ENCODE measurements at regions not wholly inside any gene's neighbourhood (a gene's known extent, or its start where the extent isn't known, plus 50 kb on each side); places are given as distances from the start of the nearest gene placed in this dataset.
A peak's percentile ranks its signal among the peaks of the same experiment; 100 is the strongest.
"Not testable (repeated sequence)": the region's sequence is repeated elsewhere in the genome, so short reads cannot be mapped to it uniquely, and the experiment has no call there.

DNA sequence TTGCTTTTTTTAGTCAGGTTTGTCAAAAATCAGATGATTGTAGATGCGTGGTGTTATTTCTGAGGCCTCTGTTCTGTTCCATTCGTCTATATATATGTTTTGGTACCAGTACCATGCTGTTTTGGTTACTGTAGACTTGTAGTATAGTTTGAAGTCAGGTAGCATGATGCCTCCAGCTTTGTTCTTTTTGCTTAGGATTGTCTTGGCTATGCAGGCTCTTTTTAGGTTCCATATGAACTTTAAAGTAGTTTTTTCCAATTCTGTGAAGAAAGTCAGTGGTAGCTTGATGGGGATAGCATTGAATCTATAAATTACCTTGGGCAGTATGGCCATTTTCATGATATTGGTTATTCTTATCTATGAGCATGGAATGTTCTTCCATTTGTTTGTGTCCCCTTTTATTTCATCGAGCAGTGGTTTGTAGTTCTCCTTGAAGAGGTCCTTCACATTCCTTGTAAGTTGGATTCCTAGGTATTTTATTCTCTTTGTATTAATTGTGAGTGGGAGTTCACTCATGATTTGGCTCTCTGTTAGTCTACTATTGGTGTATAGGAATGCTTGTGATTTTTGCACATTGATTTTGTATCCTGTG lies 70.1 kb upstream of the TOP3B start:
- DNase-seq, result not testable (repeated sequence)

DNA sequence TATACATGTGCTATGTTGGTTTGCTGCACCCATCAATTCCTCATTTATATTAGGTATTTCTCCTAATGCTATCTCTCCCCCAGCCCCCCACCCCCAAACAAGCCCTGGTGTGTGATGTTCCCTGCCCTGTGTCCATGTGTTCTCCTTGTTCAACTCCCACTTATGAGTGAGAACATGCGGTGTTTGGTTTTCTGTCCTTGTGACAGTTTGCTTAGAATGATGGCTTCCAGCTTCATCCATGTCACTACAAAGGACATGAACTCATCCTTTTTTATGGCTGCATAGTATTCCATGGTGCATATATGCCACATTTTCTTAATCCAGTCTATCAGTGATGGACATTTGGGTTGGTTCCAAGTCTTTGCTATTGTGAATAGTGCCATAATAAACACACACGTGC lies 68.4 kb upstream of the TOP3B start:
- DNase-seq, result not testable (repeated sequence)

DNA sequence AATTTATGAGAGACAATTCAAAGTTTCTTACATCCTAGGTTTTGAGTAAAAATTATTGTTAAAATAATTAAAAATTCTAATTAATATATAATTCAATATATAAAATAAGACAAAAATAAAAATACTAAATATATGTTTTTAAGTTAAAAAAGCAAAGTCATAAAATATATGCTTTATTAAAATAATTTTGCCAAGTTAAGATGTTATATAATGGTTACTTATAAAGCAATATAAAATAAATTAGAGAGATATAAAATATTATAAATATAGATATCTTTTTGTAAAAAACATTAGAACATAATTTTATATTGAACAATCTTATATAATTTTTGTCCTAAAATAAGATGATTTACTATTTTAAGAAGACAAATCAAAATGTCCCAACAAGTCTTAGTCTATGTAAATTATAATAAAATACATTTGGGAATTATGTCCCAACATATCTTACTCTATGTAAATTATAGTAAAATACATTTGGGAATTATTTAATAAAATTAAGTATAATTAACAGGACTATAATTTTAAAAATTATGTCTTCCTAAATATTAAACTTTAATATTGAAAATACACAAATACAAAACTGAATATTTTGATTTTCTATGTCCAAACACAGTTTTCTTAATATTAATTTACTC lies 67.7 kb upstream of the TOP3B start:
- no peak for DNase-seq

DNA sequence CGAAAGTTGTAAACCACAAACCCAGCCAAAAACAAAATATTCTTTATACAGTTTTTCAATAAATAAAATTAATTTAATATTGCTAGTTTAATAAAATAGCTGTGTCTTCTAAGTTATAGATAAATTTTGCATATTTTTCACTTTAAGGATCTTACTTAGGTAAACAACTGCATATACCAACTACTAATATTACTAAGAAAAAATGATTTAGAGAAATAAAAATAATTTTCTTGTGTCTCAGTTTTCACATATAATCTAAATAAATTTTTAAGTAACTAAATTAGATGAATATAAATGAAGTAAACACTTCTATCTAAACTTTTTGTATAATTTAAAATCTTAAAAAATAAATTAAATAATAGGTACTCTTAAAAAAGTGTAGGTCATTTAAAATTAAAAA lies 67.1 kb upstream of the TOP3B start:
- no peak for DNase-seq

DNA sequence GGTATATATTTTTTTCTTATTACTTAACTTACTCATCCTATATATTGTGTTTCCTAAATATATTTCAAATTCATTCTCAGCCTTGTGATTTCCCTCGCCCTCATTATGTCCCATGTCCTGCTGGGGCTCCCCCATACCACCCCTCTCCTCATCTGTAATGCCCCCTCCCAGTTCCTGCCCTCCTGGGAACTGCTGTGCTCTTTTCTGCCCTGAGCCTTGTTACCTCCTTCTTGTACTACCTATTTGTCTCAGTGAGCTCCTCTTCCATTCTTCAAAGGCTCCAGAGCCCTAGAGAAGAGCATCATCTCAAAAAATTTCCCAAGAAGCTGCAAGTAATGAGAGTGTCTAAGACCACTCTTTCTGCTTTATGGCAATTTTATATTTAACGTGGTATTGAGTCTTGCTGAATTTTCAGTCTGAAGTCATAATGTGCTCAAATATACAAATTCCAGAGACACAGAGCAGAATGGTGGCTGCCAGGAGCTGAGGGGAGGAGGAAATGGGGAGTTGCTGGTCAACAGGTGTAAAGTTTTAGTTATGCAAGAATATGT lies 66.5 kb upstream of the TOP3B start:
- no peak for DNase-seq

DNA sequence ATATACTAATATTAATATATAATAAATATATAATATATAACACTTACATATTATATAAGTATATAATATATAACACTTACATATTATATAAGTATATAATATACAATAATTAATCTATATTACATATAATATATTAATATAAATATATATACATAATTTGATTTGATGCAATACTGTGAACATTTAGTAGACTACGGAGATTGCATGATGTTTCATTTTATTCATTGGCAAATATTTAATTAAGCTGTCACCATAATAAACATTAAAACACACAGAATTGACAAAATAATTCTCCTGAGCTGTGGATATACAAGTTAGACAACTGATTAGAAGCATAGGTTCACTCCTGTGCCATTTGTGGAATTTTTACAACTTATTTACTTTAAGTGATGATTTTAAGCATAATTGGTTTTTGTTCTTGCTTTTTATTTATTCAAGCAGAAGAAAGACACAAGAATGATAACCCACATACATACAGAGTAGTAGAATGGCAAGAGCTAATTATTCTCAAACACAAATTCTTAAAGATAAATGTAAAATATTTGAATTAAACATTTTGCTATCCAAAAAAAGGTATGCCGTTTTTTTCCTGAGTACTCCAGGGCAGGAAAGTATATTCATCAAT lies 65.8 kb upstream of the TOP3B start:
- DNase-seq, result no peak

DNA sequence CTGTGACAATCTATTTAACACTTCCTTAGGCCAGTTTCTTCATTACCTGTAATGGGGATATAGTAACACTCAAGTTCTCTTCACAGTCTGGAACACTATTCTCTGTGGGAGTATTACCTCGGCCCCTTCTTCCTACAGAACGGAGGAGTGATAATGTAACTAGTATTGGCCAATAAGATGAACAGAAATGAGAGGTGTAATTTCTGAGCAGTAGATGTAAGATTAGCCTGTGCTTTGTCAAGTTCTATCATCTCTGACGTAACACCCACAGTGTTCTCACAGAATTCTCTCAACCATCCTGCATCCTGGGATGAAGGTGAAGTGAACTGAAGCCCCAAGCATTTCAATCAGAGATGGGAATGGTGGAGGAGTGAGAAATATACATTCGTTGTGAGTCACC lies 65.2 kb upstream of the TOP3B start:
- DNase-seq, result no peak

DNA sequence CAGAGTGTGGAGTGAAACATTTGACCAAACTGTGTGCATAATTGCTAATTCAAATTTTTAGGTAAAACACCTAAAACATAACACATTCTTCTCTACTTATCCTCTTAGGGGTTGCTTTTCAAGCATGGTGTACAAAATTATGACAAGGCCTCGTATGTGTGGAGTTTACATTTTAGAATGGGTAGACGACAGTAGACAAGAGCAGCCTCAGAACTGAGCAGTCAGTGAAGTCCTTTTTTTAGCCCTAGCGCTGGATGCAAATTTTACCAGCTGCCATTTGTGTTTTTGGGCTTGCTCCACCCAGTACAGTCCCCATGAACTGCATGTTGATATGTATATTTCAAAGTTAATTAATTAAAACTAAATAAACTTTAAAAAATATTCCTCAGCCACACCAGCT lies 64.7 kb upstream of the TOP3B start:
- no peak for DNase-seq

DNA sequence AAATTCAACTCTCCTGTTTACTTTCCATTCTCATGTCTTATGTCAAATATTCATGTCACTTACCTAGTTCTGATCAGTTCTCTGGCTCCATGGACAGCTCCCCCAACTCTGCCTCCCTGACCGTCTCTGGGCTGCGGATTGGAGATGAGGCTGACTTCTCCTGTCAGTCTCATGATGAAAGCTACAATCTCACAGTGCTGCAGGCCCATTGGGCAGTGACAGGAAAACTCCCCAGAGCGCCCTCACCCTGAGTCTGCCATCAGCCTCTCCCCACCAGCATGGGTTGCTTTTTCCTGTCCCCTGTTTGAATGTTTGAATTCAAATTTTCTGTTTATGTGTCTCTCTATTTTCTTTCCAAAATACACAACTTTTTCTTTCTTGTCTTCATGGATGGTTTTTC lies 63.8 kb upstream of the TOP3B start:
- no peak for DNase-seq

DNA sequence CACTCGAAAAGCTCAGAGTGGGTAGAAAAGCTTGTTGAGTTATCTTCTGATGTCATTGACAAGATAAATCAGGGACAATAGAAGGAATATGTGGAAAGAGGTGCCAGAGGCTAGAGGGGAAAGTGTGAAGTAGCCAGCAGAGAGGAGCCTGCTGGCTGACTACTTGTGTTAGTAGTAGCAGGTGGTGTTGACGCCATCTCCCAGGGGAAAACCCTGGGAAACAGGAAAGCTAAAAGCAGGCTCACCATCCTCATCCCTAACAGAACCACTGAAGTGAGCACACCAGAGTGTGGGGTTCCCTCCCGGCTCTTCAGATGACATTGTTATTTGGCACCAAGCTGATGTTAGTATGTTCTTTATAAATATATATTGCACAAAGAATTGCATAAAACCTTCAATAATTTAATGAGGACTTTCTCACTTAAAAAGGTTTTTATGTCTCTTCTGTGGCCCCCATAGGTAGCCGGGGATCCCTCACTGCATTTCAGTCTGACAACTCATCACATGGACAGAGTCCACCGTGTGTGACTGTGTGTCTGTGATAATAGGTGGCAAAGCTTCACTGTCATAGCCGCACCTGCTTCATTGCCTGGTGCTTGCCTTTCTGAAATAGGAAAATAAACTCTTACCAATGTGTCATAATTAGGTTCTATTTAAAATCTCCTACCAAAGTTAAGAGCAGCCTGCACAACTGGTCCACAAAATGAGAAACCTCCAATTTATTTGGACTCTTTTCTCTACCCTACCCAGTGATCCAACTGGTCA lies 63.2 kb upstream of the TOP3B start:
- no peak for DNase-seq

DNA sequence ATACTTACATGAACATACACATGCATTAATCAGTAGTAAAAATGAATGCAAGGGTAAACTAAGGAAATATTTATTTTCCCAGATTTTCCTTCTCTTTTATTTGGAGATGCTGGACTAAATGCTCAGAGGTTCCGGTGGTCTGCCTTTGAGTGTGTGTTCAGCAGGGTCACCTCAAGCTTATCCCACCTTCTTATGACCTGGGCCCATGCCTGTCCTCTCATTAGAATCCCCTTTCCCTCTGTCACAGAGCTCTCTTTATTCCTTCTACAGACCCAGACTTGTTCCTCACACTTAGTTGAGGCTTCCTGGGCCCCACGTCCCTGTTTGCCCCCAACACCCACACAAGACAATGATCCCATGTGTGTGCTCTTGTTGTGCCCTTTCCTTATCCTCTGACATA lies 61.6 kb upstream of the TOP3B start:
- DNase-seq, result no peak

DNA sequence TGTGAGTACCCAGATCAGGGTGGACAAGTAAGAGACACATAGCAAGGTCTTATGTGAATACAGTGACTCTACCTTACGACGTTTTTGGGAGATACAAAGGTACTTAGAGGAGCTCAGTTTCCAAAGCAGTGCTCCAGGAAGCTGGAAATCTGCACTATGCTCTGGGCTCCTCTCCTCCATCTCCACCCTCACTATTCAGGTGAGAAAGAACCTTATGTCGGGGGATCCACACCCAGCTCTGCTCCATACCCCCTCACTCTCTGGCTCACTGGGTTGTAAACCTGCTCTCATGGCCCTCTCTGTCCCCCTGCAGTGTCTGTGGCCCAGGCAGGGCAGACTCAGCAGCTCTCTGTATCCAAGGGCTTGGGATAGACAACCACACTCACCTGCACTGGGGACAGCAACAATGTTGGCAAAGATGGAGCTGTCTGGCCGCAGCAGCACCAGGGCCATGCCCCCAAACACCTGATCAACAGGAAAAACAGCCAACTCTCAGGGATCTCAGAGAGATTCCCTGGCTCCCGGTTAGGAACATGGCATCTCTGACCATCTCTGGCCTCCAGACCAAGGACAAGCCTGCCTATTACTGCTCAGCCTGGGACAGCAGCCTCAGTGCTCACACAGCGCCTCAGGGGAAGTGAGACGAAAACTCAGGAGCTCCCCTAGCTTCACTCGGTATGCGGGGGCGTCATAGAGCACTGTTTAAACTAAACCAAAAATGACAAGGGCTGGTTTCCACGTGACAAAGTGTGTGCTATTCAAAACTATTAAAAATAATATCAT lies 60.9 kb upstream of the TOP3B start:
- no peak for DNase-seq

DNA sequence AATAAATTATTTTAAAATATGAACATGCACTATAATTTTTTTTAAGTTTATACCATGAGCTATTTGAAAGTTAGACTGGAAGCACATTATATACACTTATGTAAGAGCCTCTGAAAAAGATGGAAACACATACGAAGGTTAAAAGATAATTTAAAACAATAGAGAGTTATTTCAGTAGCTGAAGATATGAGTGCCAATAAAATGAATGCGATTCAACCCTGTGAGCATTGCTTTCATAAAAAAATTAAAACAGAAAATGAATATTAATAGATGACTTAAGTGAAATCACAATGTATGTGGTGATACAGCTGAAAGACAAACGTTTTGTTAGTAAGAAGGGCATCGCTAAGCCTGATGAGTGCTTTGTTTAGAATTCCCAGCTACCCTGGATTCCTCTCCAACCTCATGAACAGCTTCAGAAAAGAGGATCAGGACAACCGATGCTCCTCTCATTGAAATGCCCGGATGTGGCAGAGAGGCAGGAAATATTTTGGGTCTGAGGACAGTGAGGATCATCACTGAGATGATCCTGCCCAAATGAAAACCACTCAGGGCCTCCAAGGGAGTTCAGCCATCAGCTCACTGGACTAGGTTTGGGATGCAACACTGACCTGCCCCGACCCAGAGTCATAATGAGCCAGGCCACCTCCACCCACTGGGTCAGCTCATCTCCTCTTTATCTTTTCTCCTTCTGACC lies 60.2 kb upstream of the TOP3B start:
- DNase-seq, result no peak

DNA sequence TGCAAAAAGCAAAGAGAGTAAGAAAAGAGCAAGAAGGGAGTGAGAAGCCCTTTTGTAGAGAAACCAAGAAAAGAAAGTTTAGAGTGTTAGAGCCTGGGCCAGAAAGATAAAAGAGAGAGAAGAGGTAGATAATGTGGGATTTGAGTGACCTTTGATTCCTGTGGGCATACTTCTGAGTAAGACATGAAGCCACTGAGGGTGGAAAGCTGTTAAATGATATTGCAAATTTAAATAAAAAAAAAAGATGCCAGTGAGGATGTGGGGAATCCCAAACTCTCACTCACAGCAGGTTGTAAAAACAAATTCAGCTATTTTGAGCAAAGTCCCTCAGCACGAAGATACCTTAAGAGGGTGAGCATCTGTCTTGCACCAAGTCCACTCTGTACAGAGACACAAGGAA lies 59.4 kb upstream of the TOP3B start:
- no peak for DNase-seq

DNA sequence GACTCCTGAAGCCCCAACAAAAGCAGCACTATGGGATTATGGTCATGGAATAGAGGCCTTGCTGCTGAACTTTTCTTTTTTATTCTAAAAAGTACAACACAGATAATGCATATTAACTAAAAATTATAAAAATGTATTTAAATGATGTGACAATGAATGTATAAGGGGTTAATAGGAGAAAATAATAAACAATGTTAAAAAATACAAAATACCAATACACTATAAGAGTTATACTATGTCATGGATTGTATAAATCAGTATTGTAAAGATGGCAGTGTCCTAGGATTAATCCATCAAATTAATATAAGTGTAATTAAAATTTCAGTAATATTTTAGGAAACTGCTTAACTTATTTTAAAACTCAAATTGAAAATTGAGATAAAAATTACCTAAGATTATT lies 58.3 kb upstream of the TOP3B start:
- DNase-seq, result no peak

DNA sequence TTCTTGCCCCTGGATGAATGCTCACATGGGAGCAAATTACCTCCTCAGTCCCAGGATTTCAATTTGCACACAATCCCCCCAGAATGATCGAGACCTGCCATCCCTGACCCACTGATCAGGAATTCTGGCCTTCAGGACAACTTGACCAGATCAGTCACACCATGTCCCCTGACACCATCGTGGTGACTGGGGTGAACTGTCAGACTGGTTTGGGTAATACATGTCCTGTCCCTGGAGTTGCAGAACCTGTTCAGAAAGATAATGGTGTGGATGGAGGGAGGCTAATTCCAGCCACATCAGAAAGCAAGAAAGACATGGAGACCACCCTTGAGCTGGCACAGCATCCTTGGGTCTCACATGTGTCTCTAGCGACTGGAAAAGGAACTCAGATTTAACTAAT lies 57.9 kb upstream of the TOP3B start:
- no peak for DNase-seq

DNA sequence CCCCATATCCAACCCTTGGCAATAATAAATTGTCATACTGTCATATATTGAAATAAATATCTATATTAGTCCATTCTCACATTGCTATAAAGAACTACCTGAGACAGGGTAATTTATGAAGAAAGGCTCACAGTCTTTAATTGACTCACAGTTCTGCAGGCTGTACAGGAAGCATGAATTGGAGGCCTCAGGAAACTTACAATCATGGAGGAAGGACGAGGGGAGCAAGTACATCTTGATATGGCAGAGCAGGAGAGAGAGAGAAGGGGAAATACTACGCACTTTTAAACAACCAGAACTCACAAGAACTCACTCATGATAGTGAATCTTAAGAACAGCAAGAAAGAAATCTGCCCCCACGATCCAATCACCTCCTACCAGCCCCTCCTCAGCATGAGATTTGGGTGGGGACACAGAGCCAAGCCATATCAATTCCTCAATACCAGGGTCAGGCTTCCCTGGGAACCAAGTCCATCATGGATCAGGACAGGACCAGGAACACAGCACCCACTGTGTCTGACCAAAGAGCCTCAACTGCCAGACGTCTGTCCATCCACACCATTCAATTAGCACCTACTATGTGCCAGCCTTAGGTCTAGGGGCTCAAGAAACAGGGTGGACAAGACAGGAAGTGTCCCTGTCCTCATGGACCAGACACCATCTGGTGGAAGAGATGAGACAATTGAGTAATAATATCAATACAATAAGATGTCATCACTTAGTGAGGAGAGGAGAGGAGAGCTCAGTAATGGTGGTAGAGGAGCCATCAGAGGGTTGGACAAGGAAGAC lies 56.9 kb upstream of the TOP3B start:
- no peak for DNase-seq

DNA sequence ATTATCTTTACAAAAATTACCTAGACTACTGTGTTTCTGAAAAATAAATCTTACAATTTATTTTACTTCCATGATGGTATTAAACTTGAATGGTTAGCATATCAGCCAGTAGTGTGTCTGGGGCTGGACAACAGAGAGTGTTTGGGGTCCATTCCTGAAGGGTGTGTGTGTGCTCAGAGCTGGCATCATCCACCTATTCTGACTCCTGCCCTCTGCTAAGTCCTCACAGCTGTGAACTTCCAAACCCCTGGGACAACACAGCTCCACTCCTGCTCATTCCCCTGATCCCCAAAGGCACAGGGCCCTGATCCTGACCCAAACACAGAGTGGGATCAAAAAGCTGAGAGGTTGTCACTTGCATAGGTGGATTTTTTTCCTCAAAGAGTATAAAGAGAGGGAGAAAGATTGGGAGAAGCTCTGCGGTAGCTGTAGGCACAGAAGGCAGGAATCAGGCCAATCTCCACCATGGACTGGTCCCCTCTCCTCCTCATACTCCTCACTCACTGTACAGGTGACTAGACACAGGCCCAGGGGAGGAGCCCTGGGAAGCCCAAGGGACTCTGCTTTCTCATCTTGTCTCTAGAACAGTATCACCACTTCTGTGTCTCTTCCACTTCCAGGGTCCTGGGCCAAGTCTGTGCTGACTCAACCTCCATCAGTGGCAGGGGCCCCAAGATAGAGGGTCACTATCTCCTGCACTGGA lies 55.7 kb upstream of the TOP3B start:
- no peak for DNase-seq

DNA sequence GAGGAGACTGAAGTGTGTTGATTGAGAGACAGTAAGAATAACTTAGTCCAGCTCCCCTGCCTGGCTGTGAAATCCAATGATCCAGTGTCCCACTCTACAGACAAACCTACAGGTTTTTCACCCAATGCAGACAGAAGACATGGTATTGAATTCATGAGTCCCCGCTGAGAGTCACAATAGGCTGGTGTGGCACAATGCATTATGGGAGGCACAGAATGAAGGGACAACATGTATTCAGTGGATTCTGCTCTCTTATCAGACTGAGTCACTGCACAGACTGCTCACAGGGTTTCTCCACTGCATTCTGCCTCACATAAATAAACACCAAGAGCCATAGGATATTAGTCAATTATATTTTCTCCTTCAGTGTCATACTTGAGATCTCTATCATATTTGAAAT lies 55.2 kb upstream of the TOP3B start:
- DNase-seq, result peak; percentile 38

DNA sequence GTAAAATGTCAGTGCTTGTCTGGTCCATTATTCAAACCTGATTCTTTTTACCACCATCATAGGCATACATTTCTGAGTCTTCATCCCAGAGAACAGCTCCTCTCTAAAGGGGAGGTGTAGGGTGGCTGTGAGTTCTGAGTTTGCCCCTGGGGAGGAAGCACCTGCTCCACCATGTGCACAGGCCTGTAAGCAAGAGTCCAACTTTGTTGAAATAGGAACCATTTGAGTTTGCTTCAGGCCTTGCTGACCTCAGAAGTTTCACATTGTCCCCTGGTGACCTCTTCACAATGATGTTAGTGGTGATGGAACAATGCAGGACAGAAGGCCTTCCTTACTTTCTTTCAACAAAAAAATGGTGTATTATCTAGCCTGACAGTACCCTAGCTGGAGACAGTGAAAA lies 54.6 kb upstream of the TOP3B start:
- DNase-seq, result no peak

DNA sequence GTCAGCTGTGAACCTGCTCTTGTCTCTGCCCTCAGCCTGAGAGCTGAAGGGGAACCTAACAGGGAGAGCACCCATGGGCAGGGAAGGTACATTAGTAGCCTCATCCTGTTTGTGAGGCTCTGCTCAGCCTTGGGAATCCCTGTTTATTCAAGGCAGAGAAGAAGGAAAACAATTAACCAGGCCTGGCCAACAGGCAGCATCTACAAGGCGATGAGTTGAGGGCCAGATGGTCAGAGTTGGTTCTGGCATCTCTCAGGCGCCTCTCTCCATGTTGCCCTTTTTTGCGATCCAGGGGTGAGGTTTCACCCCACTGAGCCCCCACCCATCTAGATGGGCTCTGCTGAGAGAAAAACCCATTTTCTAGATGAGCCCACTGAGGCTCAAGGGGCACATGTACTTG lies 54.0 kb upstream of the TOP3B start:
- no peak for DNase-seq

Measured in HCEC 1CT (cell line).